GM12878 (cell line): ENCODE measurements at regions not wholly inside any gene's neighbourhood (a gene's known extent, or its start where the extent isn't known, plus 50 kb on each side); places are given as distances from the start of the nearest gene placed in this dataset.

ENCODE experiments used
- ATAC-seq: fragments of 200-7000 bp; cut with Tn5 transposase; 3 replicates; pipeline ENCODE4 v1.9.1; 2020; ENCODE audit warnings: mild to moderate bottlenecking, moderate library complexity
- BruUV-seq: library from RNA; stranded (reverse); fragments of 400-500 nt; replicated peaks from 2 replicates; lab custom pipeline; 2021; lab: Mats Ljungman, UMichigan
- CTCF ChIA-PET: fragments of 300-600 bp; sonication (Branson Sonifier 250); formaldehyde crosslinking; extraction: SDS; loops from one replicate; lab custom pipeline; 2021; ENCODE audit warnings: inconsistent platforms; lab: Yijun Ruan, JAX
- POLR2A ChIA-PET: fragments of 350-600 bp; formaldehyde crosslinking; extraction: SDS; loops from one replicate; lab custom pipeline; 2021; ENCODE audit warnings: inconsistent platforms; lab: Charles Lee
- RAD21 ChIA-PET: fragments of 300-600 bp; sonication (Branson Sonifier 250); formaldehyde crosslinking; loops from one replicate; lab custom pipeline; 2023; ENCODE audit warnings: antibody characterized with exemption; ENCODE audit not compliant: unreplicated experiment; lab: Charles Lee
- SMC1A ChIA-PET: fragments of 300-600 bp; sonication (Branson Sonifier 250); formaldehyde crosslinking; loops from one replicate; lab custom pipeline; 2023; ENCODE audit not compliant: unreplicated experiment, uncharacterized antibody; lab: Charles Lee
- DNase-seq: peaks from one replicate; pipeline ENCODE4 v3.0.0-alpha.2; 2011; ENCODE audit warnings: low read depth, low spot score
- FAIRE-seq: peaks from 3 replicates; lab custom pipeline; 2011; peaks lifted over from hg19 to GRCh38; lab: Jason Lieb, UNC
- H2AFZ ChIP-seq: 2 replicates; pipeline ENCODE4 v1.6.0; 2011; ENCODE audit warnings: low read depth, low read length, control low read depth; ENCODE audit not compliant: control insufficient read depth
- H3K27ac ChIP-seq: 2 replicates; pipeline ENCODE4 v1.5.1; 2011; ENCODE audit warnings: control low read depth; ENCODE audit not compliant: control insufficient read depth, insufficient read depth
- H3K27me3 ChIP-seq, 2 experiments: replicated peaks in 1 of 2; 2 replicates each; pipeline versions ENCODE4 v1.6.0 to v1.6.1; 2011; ENCODE audit warnings: low read length in 1 of 2; ENCODE audit not compliant: control insufficient read depth in 2 of 2, insufficient read depth in 2 of 2
- H3K36me3 ChIP-seq, 2 experiments: 2 replicates each; pipeline ENCODE4 v1.5.1; 2011; ENCODE audit warnings: low read length in 1 of 2; ENCODE audit not compliant: control insufficient read depth in 2 of 2, insufficient read depth in 2 of 2
- H3K4me1 ChIP-seq: 2 replicates; pipeline ENCODE4 v1.6.1; 2011; ENCODE audit warnings: mild to moderate bottlenecking, low read length, moderate library complexity, mixed read lengths; ENCODE audit not compliant: control insufficient read depth, insufficient read depth
- H3K4me2 ChIP-seq: 2 replicates; pipeline ENCODE4 v1.6.0; 2011; ENCODE audit warnings: control low read depth; ENCODE audit not compliant: control insufficient read depth, insufficient read depth
- H3K4me3 ChIP-seq: fragments of 200-600 bp; sonication (generic); 2 replicates; pipeline ENCODE4 v1.5.1; 2016
- H3K79me2 ChIP-seq: 2 replicates; pipeline ENCODE4 v1.6.0; 2011; ENCODE audit warnings: low read length; ENCODE audit not compliant: control insufficient read depth, insufficient read depth
- H3K9ac ChIP-seq: 2 replicates; pipeline ENCODE4 v1.8.0; 2011; ENCODE audit warnings: low read length, control low read depth, mixed read lengths; ENCODE audit not compliant: control insufficient read depth, insufficient read depth
- H3K9me3 ChIP-seq: replicated peaks from 3 replicates; pipeline ENCODE4 v1.5.1; 2011; ENCODE audit warnings: mild to moderate bottlenecking, low read length; ENCODE audit not compliant: control insufficient read depth, insufficient read depth
- H4K20me1 ChIP-seq: 2 replicates; pipeline ENCODE4 v1.6.0; 2011; ENCODE audit not compliant: control insufficient read depth, insufficient read depth
- CHD2 ChIP-seq: IDR thresholded peaks from 2 replicates; pipeline ENCODE4 v1.6.1; 2011; ENCODE audit warnings: low read depth, low read length, improper control_type of control experiment, borderline replicate concordance
- EZH2 ChIP-seq: IDR thresholded peaks from 2 replicates; pipeline ENCODE4 v1.6.1; 2012; ENCODE audit warnings: low read depth, mild to moderate bottlenecking, control low read depth, inconsistent platforms, low read length, borderline replicate concordance; ENCODE audit not compliant: control insufficient read depth
- FOXK2 ChIP-seq: fragments of 450-650 bp; IDR thresholded peaks from 2 replicates; pipeline ENCODE4 v1.6.1; 2017; ENCODE audit warnings: mild to moderate bottlenecking, moderate library complexity
- GATAD2B ChIP-seq: fragments of 450-650 bp; conservative IDR thresholded peaks from 2 replicates; pipeline ENCODE4 v1.6.1; 2017; ENCODE audit warnings: low read depth, mild to moderate bottlenecking, moderate library complexity
- MAX ChIP-seq: IDR thresholded peaks from 2 replicates; pipeline ENCODE4 v1.6.1; 2012; ENCODE audit warnings: low read depth, low read length, improper control_type of control experiment
- MYB ChIP-seq: fragments of 150-350 bp; IDR thresholded peaks from 2 replicates; pipeline ENCODE4 v1.6.1; 2014; ENCODE audit warnings: mild to moderate bottlenecking, low read depth, low read length, borderline replicate concordance
- SIN3A ChIP-seq: IDR thresholded peaks from 2 replicates; pipeline ENCODE4 v1.6.1; 2012; ENCODE audit warnings: low read depth, low read length, improper control_type of control experiment
- SP1 ChIP-seq: IDR thresholded peaks from one replicate; pipeline ENCODE4 v1.6.1; 2011; ENCODE audit warnings: low read depth, low read length
- USF2 ChIP-seq: IDR thresholded peaks from 2 replicates; pipeline ENCODE4 v1.6.1; 2011; ENCODE audit warnings: low read depth, low read length, improper control_type of control experiment, borderline replicate concordance
- WGBS: methylation state at CpG from one replicate; pipeline ENCODE4 v1.1.6; 2016; ENCODE audit warnings: low lambda C conversion rate; ENCODE audit not compliant: insufficient replicate concordance, insufficient coverage; ENCODE audit errors: missing lambda C conversion rate; 5-methylcytosine and 5-hydroxymethylcytosine counted together
- in situ Hi-C: fragments of 300-500 bp; cut with MboI; formaldehyde crosslinking; loops from 9 replicates; pipeline ENCODE4 v1.14.3; 2018; ENCODE audit warnings: mixed read lengths
- intact Hi-C: fragments of 100-400 bp; cut with micrococcal nuclease; formaldehyde crosslinking; loops from one replicate; pipeline ENCODE4 v1.14.2; 2022; ENCODE audit not compliant: unreplicated experiment
- TF ChIP-seq, protein P1 (sequence below): fragments of 450-650 bp; IDR thresholded peaks from 2 replicates; pipeline ENCODE4 v1.6.1; 2016; ENCODE audit warnings: mild to moderate bottlenecking, moderate library complexity, borderline replicate concordance

- TF ChIP-seq, protein P1, sequence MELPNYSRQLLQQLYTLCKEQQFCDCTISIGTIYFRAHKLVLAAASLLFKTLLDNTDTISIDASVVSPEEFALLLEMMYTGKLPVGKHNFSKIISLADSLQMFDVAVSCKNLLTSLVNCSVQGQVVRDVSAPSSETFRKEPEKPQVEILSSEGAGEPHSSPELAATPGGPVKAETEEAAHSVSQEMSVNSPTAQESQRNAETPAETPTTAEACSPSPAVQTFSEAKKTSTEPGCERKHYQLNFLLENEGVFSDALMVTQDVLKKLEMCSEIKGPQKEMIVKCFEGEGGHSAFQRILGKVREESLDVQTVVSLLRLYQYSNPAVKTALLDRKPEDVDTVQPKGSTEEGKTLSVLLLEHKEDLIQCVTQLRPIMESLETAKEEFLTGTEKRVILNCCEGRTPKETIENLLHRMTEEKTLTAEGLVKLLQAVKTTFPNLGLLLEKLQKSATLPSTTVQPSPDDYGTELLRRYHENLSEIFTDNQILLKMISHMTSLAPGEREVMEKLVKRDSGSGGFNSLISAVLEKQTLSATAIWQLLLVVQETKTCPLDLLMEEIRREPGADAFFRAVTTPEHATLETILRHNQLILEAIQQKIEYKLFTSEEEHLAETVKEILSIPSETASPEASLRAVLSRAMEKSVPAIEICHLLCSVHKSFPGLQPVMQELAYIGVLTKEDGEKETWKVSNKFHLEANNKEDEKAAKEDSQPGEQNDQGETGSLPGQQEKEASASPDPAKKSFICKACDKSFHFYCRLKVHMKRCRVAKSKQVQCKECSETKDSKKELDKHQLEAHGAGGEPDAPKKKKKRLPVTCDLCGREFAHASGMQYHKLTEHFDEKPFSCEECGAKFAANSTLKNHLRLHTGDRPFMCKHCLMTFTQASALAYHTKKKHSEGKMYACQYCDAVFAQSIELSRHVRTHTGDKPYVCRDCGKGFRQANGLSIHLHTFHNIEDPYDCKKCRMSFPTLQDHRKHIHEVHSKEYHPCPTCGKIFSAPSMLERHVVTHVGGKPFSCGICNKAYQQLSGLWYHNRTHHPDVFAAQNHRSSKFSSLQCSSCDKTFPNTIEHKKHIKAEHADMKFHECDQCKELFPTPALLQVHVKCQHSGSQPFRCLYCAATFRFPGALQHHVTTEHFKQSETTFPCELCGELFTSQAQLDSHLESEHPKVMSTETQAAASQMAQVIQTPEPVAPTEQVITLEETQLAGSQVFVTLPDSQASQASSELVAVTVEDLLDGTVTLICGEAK = no peak
- TF ChIP-seq GATAD2B = no peak
- TF ChIP-seq CHD2 = no peak
- no peak for TF ChIP-seq USF2
- no peak for TF ChIP-seq MYB
- no peak for TF ChIP-seq FOXK2
- no peak for TF ChIP-seq SP1
- TF ChIP-seq EZH2 = no peak
- TF ChIP-seq SIN3A = no peak
Observed at GRCh38 chr16:9568261-9568660, 476.8 kb downstream of the HAPSTR1 start (continued).

- Histone ChIP-seq H3K79me2 (no peaks in the 10 kb centered on the region), H3K27me3 (no peaks in the 10 kb centered on the region), H3K4me3 (no peak overlapping the region), H2AFZ (no peak overlapping the region), H3K27ac (no peak overlapping the region), H3K9me3 (no peaks in the 10 kb centered on the region), H3K4me1 (no peaks in the 10 kb centered on the region), H3K36me3 (no peaks in the 10 kb centered on the region), H3K4me2 (no peak overlapping the region), H3K9ac (no peak overlapping the region), H4K20me1 (no peaks in the 10 kb centered on the region)
- ChIA-PET RAD21 (no interaction called here), POLR2A (no interaction called here), CTCF (no interaction called here), SMC1A (no interaction called here)
- no TSS peak for BruUV-seq
- in situ Hi-C loops (no loop called here), intact Hi-C loops (no loop called here)
- FAIRE-seq (no peak), ATAC-seq (no peak), DNase-seq (no peak)
- WGBS = 22% methylated on average over 3 of the region's 3 CpGs
- no peak for TF ChIP-seq MAX
Observed at GRCh38 chr16:9570521-9570920, 479.1 kb downstream of the HAPSTR1 start.
